Common myeloid progenitor, CD34-positive (primary cell): ENCODE measurements at regions not wholly inside any gene's neighbourhood (a gene's known extent, or its start where the extent isn't known, plus 50 kb on each side); places are given as distances from the start of the nearest gene placed in this dataset.

Source experiments
- CTCF ChIA-PET: fragments of 350-600 bp; sonication (Branson Sonifier 250); formaldehyde crosslinking; loops from one replicate; lab custom pipeline; 2021; ENCODE audit warnings: antibody characterized with exemption; lab: Charles Lee
- POLR2A ChIA-PET: fragments of 350-600 bp; sonication (Branson Sonifier 250); formaldehyde crosslinking; loops from one replicate; lab custom pipeline; 2021; ENCODE audit warnings: antibody characterized with exemption; lab: Charles Lee
- DNase-seq, 3 donors: peaks; one replicate each; pipeline versions ENCODE4 v3.0.0 to v3.0.0-alpha.2; 2013
- H3K27ac ChIP-seq, 2 experiments: 1 replicate in 1 of 2; 2 replicates in 1 of 2; pipeline ENCODE4 v1.7.0; 2013; ENCODE audit warnings: inconsistent platforms in 2 of 2, low read length in 2 of 2, mild to moderate bottlenecking in 2 of 2, low read depth in 1 of 2, moderate library complexity in 1 of 2; ENCODE audit not compliant: severe bottlenecking in 2 of 2, insufficient read depth in 1 of 2, poor library complexity in 1 of 2
- H3K27me3 ChIP-seq, 5 experiments: replicated peaks in 2 of 5; 1 replicate in 3 of 5; 2 replicates in 2 of 5; pipeline versions ENCODE4 v1.6.1 to v1.7.0; 2013; ENCODE audit warnings: low read length in 4 of 5, mild to moderate bottlenecking in 2 of 5, moderate library complexity in 2 of 5, inconsistent platforms in 1 of 5; ENCODE audit not compliant: insufficient read depth in 5 of 5, control insufficient read depth in 4 of 5
- H3K36me3 ChIP-seq, 4 experiments: 1 replicate in 2 of 4; 2 replicates in 2 of 4; pipeline versions ENCODE4 v1.6.1 to v1.7.0; 2013; ENCODE audit warnings: low read length in 3 of 4, control low read depth in 1 of 4, mild to moderate bottlenecking in 1 of 4; ENCODE audit not compliant: control insufficient read depth in 4 of 4, insufficient read depth in 4 of 4
- H3K4me1 ChIP-seq, 4 experiments: 1 replicate in 3 of 4; 2 replicates in 1 of 4; pipeline versions ENCODE4 v1.6.1 to v1.7.1; 2013; ENCODE audit warnings: low read length in 3 of 4, mild to moderate bottlenecking in 3 of 4, control low read depth in 1 of 4, inconsistent platforms in 1 of 4, moderate library complexity in 1 of 4; ENCODE audit not compliant: control insufficient read depth in 4 of 4, insufficient read depth in 4 of 4; ENCODE audit errors: control extremely low read depth in 1 of 4
- H3K4me3 ChIP-seq, 7 experiments: 1 replicate in 4 of 7; 2 replicates in 3 of 7; pipeline versions ENCODE4 v1.5.1 to v1.7.0; 2013; ENCODE audit warnings: mild to moderate bottlenecking in 7 of 7, low read length in 6 of 7, moderate library complexity in 6 of 7, inconsistent platforms in 2 of 7, low read depth in 2 of 7, control low read depth in 1 of 7; ENCODE audit not compliant: insufficient read depth in 4 of 7, control insufficient read depth in 1 of 7; ENCODE audit errors: extremely low read depth in 1 of 7
- H3K9me3 ChIP-seq, 5 experiments: 1 replicate in 4 of 5; 2 replicates in 1 of 5; pipeline versions ENCODE4 v1.6.1 to v1.7.1; 2013; ENCODE audit warnings: low read length in 4 of 5, mild to moderate bottlenecking in 2 of 5, inconsistent platforms in 1 of 5, low read depth in 1 of 5, moderate library complexity in 1 of 5; ENCODE audit not compliant: control insufficient read depth in 4 of 5, insufficient read depth in 2 of 5; ENCODE audit errors: control extremely low read depth in 1 of 5
- WGBS: methylation state at CpG from one replicate; pipeline ENCODE4 v1.1.5; 2013; ENCODE audit not compliant: insufficient coverage; 5-methylcytosine and 5-hydroxymethylcytosine counted together

DNA sequence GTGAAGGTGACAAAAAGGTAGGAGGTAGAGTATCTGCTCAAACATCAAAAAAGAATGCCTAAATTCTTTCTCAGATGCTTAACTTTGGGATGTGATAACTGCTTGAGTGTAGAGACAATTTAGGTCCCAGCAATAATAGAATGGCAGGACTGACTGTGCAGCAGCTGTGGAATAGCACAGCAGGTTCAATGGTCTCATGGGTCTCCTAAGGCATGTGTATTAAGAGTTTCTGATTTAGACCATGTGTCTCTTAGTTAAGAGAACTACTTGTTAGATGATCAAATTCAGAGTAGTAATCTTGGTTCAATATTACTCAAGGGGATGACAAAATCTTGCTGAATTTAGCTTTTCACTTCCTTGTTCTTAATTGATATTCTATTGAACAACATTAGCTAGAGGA, 72.0 kb downstream of the ALX1 start:
- H3K36me3 ChIP-seq: no peaks in the 10 kb centered on the region
- H3K27me3 ChIP-seq: peaks cover 0 to 6% (median 2%) of the 10 kb centered on the region in 5 experiments
- H3K27ac ChIP-seq: no peak overlapping the region
- ChIA-PET POLR2A (no interaction called here), CTCF (no interaction called here)
- no peaks in the 10 kb centered on the region for H3K4me1 ChIP-seq
- no peaks in the 10 kb centered on the region for H3K9me3 ChIP-seq
- no peak for DNase-seq
- no peak overlapping the region for H3K4me3 ChIP-seq

DNA sequence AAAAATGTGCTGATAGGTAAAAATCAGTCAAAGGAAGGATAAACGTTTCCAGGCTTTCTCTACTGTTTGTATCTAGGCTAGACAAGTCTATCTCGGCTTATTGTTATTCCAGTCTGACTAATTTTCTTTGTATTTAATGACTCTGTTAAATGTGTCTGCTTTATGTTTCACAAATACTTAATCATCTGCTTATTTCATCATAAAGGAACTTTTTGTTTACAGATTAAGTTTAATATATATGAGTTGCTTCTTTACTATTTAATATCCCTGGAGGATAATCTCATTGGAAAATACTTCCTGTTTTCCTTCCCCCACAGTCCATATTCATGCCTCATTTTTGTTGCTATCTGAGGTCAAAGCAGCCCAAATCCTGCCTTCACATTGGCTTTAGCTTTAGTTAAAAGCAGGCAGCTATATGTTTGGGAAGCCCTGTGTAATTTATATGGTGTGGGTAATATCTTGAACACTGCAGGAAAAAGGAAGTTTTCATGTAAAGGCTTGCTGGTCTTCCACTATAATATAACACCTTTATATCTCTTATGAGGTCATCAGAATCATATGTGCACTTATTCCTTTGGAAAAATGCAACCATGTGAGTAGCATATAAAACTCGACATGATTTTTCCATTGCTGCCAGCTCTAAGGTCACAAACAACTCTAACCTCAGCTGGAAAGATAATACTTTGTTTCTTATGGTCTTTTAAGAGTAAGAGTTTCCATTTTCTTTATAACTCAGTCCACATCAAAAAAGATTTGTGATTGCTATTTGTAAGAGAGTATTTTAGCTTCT, 76.8 kb downstream of the ALX1 start:
- Histone ChIP-seq H3K27me3 (peaks cover 0 to 6% (median 2%) of the 10 kb centered on the region in 5 experiments), H3K4me3 (no peak overlapping the region), H3K9me3 (no peaks in the 10 kb centered on the region), H3K36me3 (no peaks in the 10 kb centered on the region), H3K4me1 (no peaks in the 10 kb centered on the region), H3K27ac (no peak overlapping the region)
- DNase-seq: no peak
- WGBS: 60% methylated on average over 1 of the region's 3 CpGs
- CTCF ChIA-PET: no interaction called here
- POLR2A ChIA-PET: no interaction called here

DNA sequence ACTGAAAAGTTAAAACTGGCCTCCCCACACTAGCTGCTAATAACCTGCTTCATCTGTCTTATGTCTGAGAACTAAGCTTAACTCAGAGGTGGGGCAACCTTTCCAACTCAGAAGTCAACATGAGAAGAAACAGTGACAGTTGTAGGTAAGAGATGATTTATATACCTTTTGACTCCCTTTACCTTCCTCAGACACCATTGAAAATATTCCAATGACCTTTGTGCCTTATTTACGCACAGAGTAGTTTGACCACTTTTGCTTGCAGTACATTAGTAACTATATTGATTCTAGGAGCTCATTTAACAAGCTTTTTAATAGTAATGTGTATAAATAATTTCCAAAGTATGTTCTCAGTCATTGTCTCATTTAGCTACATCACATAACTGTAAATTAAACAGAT, 77.6 kb downstream of the ALX1 start:
- POLR2A ChIA-PET: no interaction called here

DNA sequence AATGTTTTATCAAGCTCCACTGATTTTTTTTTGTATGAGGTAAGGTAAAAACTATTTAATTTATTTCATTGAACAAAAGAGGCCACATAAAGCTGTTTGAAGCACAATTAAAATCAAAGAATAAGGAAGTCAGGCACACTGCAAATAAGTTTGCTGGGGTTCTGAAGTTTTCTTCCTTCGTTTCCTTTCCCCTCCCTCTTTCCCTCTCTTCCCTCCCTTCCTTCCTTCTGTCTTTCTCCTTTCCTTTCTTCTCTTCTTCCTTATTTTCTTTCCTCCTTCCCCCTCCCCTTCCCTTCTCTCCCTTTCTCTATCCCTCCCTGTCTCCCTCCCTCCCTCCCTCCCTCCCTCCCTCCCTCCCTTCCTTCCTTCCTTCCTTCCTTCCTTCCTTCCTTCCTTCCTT, 78.7 kb downstream of the ALX1 start:
- Histone ChIP-seq H3K27me3 (peaks cover 0 to 6% (median 2%) of the 10 kb centered on the region in 5 experiments), H3K36me3 (no peaks in the 10 kb centered on the region), H3K4me3 (no peak overlapping the region), H3K9me3 (no peaks in the 10 kb centered on the region), H3K4me1 (no peaks in the 10 kb centered on the region), H3K27ac (no peak overlapping the region)
- WGBS: no CpG with 5 or more reads among the region's 1 CpG
- no peak for DNase-seq
- CTCF ChIA-PET: interaction anchor here (0.6 kb wide), 1 partner anchor 832 kb away, joined by 3 read pairs; no protein-coding TSS in a partner anchor
- POLR2A ChIA-PET: no interaction called here

More for the DNA sequence above, 77.6 kb downstream of the ALX1 start:
- CTCF ChIA-PET: no interaction called here
- H3K9me3 ChIP-seq: no peaks in the 10 kb centered on the region
- no CpG with 5 or more reads among the region's 1 CpG for WGBS
- no peak for DNase-seq
- no peak overlapping the region for H3K27ac ChIP-seq
- H3K36me3 ChIP-seq: no peaks in the 10 kb centered on the region
- peaks cover 0 to 6% (median 2%) of the 10 kb centered on the region in 5 experiments for H3K27me3 ChIP-seq
- H3K4me1 ChIP-seq: no peaks in the 10 kb centered on the region
- no peak overlapping the region for H3K4me3 ChIP-seq

- no peaks in the 10 kb centered on the region for H3K4me1 ChIP-seq
- POLR2A ChIA-PET: no interaction called here
Measured at GRCh38 chr12:85363382-85364190, 83.6 kb downstream of the ALX1 start.

DNA sequence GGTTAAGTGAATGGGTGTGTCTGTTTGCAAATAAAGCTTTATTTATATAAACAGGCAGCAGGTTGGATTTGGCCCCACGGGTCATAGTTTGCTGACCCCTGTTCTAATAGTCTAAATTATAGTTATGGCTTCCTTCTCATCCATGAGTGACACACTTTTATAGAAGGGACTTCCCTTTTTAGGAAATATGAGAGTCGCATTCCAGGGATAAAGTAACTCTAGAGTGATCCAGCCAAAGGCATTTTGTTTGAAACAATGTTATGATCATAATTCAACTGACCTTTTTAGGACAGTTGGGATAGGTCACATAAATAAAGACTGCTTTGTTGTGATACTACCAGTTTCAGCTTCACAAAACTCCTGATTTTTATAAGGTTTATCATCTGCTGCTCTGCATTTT, 87.9 kb downstream of the ALX1 start:
- Histone ChIP-seq H3K4me1 (no peaks in the 10 kb centered on the region), H3K4me3 (no peak overlapping the region), H3K27ac (no peak overlapping the region), H3K27me3 (no peaks in the 10 kb centered on the region), H3K36me3 (no peaks in the 10 kb centered on the region), H3K9me3 (no peaks in the 10 kb centered on the region)
- no peak for DNase-seq
- 100% methylated on average over 2 of the region's 2 CpGs for WGBS
- ChIA-PET POLR2A (no interaction called here), CTCF (no interaction called here)

More at GRCh38 chr12:85363382-85364190, 83.6 kb downstream of the ALX1 start:
- Histone ChIP-seq H3K9me3 (no peaks in the 10 kb centered on the region), H3K27me3 (no peaks in the 10 kb centered on the region), H3K27ac (no peak overlapping the region), H3K36me3 (no peaks in the 10 kb centered on the region), H3K4me3 (no peak overlapping the region)
- 58% methylated on average over 2 of the region's 5 CpGs for WGBS
- CTCF ChIA-PET: no interaction called here
- DNase-seq: no peak
